ENCODE measurements at regions not wholly inside any gene's neighbourhood (a gene's known extent, or its start where the extent isn't known, plus 50 kb on each side); places are given as distances from the start of the nearest gene placed in this dataset.

GRCh38 chr2:179344280-179344964 is 79.8 kb upstream of the SESTD1 start:
- TF ChIP-seq, protein P1, sequence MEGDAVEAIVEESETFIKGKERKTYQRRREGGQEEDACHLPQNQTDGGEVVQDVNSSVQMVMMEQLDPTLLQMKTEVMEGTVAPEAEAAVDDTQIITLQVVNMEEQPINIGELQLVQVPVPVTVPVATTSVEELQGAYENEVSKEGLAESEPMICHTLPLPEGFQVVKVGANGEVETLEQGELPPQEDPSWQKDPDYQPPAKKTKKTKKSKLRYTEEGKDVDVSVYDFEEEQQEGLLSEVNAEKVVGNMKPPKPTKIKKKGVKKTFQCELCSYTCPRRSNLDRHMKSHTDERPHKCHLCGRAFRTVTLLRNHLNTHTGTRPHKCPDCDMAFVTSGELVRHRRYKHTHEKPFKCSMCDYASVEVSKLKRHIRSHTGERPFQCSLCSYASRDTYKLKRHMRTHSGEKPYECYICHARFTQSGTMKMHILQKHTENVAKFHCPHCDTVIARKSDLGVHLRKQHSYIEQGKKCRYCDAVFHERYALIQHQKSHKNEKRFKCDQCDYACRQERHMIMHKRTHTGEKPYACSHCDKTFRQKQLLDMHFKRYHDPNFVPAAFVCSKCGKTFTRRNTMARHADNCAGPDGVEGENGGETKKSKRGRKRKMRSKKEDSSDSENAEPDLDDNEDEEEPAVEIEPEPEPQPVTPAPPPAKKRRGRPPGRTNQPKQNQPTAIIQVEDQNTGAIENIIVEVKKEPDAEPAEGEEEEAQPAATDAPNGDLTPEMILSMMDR (IDR thresholded peaks at IDR 0.05): no peak
- TF ChIP-seq POLR2A (IDR thresholded peaks at IDR 0.05): no peak
